Prostate gland (tissue), 2 donors: ENCODE measurements at regions not wholly inside any gene's neighbourhood (a gene's known extent, or its start where the extent isn't known, plus 50 kb on each side); places are given as distances from the start of the nearest gene placed in this dataset.

Experiments
- DNase-seq: peaks from one replicate; pipeline ENCODE4 v3.0.0-alpha.2; 2019; ENCODE audit warnings: low spot score
- H3K27ac ChIP-seq, 2 donors: fragments of 200-600 bp; sonication (generic); 2 replicates each; pipeline ENCODE4 v1.5.1; 2017 to 2019
- H3K27me3 ChIP-seq: fragments of 200-600 bp; sonication (generic); replicated peaks from 2 replicates; pipeline ENCODE4 v1.5.1; 2019; ENCODE audit not compliant: insufficient read depth
- H3K36me3 ChIP-seq, 2 donors: fragments of 200-600 bp; sonication (generic); 1 replicate in 1 of 2; 2 replicates in 1 of 2; pipeline versions ENCODE4 v1.5.1 to v1.8.1; 2017 to 2019
- H3K4me1 ChIP-seq: fragments of 200-600 bp; sonication (generic); replicated peaks from 2 replicates; pipeline ENCODE4 v1.5.1; 2019
- H3K4me3 ChIP-seq, 2 donors: fragments of 200-600 bp; sonication (generic); 2 replicates each; pipeline ENCODE4 v1.5.1; 2017 to 2019
- H3K9me3 ChIP-seq: fragments of 200-600 bp; sonication (generic); 2 replicates; pipeline ENCODE4 v1.5.1; 2017
- CTCF ChIP-seq, 4 experiments: fragments of 200-600 bp in 2 of 4; fragments of 450-650 bp in 2 of 4; sonication (generic) in 2 of 4; IDR thresholded peaks; 1 replicate in 3 of 4; 2 replicates in 1 of 4; pipeline ENCODE4 v1.5.1; 2016 to 2019; ENCODE audit warnings: antibody characterized with exemption in 4 of 4, mild to moderate bottlenecking in 2 of 4, moderate library complexity in 2 of 4
- POLR2A ChIP-seq: fragments of 450-650 bp; IDR thresholded peaks from one replicate; pipeline ENCODE4 v1.6.1; 2016; ENCODE audit warnings: antibody characterized with exemption, mild to moderate bottlenecking
- POLR2AphosphoS5 ChIP-seq: sonication (generic); formaldehyde crosslinking; IDR thresholded peaks from one replicate; pipeline ENCODE4 v1.6.1; 2017; ENCODE audit warnings: antibody characterized with exemption
- WGBS: methylation state at CpG from one replicate; pipeline ENCODE4 v1.1.5; 2018; 5-methylcytosine and 5-hydroxymethylcytosine counted together
- intact Hi-C: fragments of 100-400 bp; cut with DNase I; formaldehyde crosslinking; loops from one replicate; pipeline ENCODE4 v1.14.2; 2022

GRCh38 chr2:66867063-66867441 is 432.1 kb downstream of the MEIS1 start:
- intact Hi-C loops: no loop called here
- Histone ChIP-seq H3K27me3 (no peaks in the 10 kb centered on the region), H3K4me3 (no peak overlapping the region), H3K9me3 (no peaks in the 10 kb centered on the region), H3K36me3 (no peaks in the 10 kb centered on the region), H3K4me1 (no peaks in the 10 kb centered on the region), H3K27ac (no peak overlapping the region)
- DNase-seq: no peak
- TF ChIP-seq CTCF (IDR thresholded peaks at IDR 0.05) (no peak), POLR2A (no peak), POLR2AphosphoS5 (no peak)
- 44% methylated on average over 2 of the region's 2 CpGs for WGBS

- no peak overlapping the region for H3K4me3 ChIP-seq
- DNase-seq: no peak
- H3K4me1 ChIP-seq: no peaks in the 10 kb centered on the region
- no peak overlapping the region for H3K27ac ChIP-seq
- 91% methylated on average over 3 of the region's 3 CpGs for WGBS
- no peaks in the 10 kb centered on the region for H3K27me3 ChIP-seq
- no peaks in the 10 kb centered on the region for H3K9me3 ChIP-seq
- no peaks in the 10 kb centered on the region for H3K36me3 ChIP-seq
- TF ChIP-seq POLR2AphosphoS5: no peak
- intact Hi-C loops: no loop called here
Observed at GRCh38 chr2:66869076-66869475, 434.2 kb downstream of the MEIS1 start.

DNA sequence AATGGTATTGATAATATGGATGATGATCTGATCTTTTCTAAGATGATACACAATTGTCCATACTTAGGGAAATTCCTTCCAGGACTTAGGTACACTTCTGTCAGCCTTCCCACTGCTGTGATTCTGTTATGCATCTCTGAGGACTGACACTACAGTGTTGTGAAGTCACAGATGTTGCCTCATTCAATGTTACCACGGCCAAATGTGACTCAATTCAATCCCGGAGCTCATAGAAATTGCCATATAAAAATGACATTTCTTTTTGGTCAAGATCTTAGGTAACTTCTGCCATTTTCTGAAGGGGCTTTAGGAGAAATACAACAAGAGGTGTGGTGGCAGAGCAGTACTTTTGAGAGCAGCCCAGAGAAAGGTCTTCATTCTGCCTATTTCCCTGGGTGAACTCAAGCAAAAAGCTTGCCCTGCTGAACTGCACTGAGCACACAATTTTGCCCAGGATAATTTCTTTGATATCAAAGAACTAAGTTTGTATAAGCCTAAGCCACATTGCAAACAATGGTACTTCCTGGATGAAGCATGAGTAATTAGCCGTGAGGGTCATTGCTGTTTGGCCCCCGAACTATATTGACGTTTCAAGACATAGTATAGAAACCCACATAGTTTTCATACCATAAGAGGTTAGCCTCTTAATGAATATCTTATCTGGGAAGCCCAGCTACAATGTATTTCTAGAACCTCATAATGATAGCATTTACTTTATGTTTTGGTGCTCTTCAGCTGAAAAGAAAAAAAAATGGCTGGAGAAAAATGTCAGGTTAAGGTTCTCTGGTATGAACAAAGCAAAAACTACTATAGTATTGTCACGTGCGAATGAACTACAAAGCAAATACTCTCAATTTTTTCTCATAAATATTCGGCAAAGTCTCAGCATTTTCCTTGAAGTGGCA is 437.4 kb downstream of the MEIS1 start:
- no peaks in the 10 kb centered on the region for H3K4me1 ChIP-seq
- DNase-seq: no peak
- H3K27ac ChIP-seq: no peak overlapping the region
- no peak overlapping the region for H3K4me3 ChIP-seq
- no peaks in the 10 kb centered on the region for H3K36me3 ChIP-seq
- intact Hi-C loops: no loop called here
- 47% methylated on average over 8 of the region's 8 CpGs for WGBS
- H3K27me3 ChIP-seq: no peaks in the 10 kb centered on the region
- TF ChIP-seq POLR2A (no peak), POLR2AphosphoS5 (no peak), CTCF (IDR thresholded peaks at IDR 0.05) (no peak)
- H3K9me3 ChIP-seq: no peaks in the 10 kb centered on the region

DNA sequence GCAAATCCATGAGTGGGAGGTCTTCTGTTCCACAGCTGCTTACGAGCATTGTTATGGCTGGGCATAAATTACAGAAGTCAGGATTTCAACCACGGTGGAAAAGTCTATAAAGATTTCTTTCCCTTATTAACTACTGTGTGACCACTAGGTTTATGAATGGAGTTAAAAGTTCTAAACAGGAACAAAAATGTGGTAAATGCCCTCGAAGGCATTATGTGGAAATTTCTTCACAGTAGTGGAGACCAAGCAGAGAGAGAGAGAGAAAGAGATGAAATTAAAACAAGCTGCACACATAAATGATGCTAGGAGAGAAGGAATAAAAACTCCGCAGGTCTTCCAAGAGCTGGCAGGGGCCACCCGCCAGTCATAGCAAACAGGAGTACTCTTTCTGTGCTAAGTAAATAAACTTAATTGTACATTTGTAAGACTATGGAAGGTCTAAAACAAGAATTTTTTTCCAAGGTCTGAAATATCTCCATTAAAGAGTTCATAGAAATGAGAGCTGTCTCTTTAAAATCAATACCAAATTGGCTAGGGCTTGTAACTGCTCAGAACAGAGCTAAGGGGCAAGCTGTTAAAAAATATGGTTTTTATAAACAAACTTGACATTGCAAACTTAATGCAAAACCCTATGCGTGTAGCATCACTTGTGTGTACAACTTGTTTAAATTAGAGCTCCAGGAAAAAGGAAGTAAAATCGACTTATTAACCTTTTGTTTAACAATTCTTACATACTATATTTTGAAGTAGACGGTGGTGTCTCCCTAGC is 438.2 kb downstream of the MEIS1 start:
- Histone ChIP-seq H3K27me3 (no peaks in the 10 kb centered on the region), H3K4me1 (no peaks in the 10 kb centered on the region), H3K27ac (no peak overlapping the region), H3K4me3 (no peak overlapping the region), H3K36me3 (no peaks in the 10 kb centered on the region), H3K9me3 (no peaks in the 10 kb centered on the region)
- no peak for DNase-seq
- TF ChIP-seq CTCF (IDR thresholded peaks at IDR 0.05) (no peak), POLR2AphosphoS5 (no peak), POLR2A (no peak)
- WGBS: 31% methylated on average over 8 of the region's 8 CpGs
- intact Hi-C loops: no loop called here

- TF ChIP-seq POLR2A (no peak), CTCF (IDR thresholded peaks at IDR 0.05) (no peak), POLR2AphosphoS5 (no peak)
- Histone ChIP-seq H3K27me3 (no peaks in the 10 kb centered on the region), H3K4me1 (no peaks in the 10 kb centered on the region), H3K4me3 (no peak overlapping the region), H3K27ac (no peak overlapping the region), H3K36me3 (no peaks in the 10 kb centered on the region), H3K9me3 (no peaks in the 10 kb centered on the region)
- DNase-seq: no peak
- WGBS: 81% methylated on average over 2 of the region's 2 CpGs
- intact Hi-C loops: no loop called here
Observed at GRCh38 chr2:66874411-66874810, 439.5 kb downstream of the MEIS1 start.
